HG03135 (cell line): ENCODE measurements at regions not wholly inside any gene's neighbourhood (a gene's known extent, or its start where the extent isn't known, plus 50 kb on each side); places are given as distances from the start of the nearest gene placed in this dataset.

ENCODE experiments used
- ATAC-seq: cut with Tn5 transposase; IDR thresholded peaks from one replicate; pipeline ENCODE4 v1.9.1; 2021; ENCODE audit warnings: mild to moderate bottlenecking, moderate library complexity; ENCODE audit not compliant: unreplicated experiment

- no peak for ATAC-seq
Measured at GRCh38 chr2:217028128-217028527, 168.3 kb upstream of the TNP1 start.

GRCh38 chr2:217027414-217027813 lies 167.6 kb upstream of the TNP1 start:
- ATAC-seq, result no peak

- ATAC-seq, result no peak
Measured at GRCh38 chr2:217026569-217026968, 166.7 kb upstream of the TNP1 start.

GRCh38 chr2:217026161-217026560 lies 166.3 kb upstream of the TNP1 start:
- ATAC-seq, result no peak

GRCh38 chr2:217023611-217024010 lies 163.7 kb upstream of the TNP1 start:
- ATAC-seq, result no peak

- no peak for ATAC-seq
Measured at GRCh38 chr2:217017456-217018252, 157.8 kb upstream of the TNP1 start.

GRCh38 chr2:217016796-217017419 lies 157.0 kb upstream of the TNP1 start:
- no peak for ATAC-seq

- no peak for ATAC-seq
Measured at GRCh38 chr2:217014328-217015105, 154.7 kb upstream of the TNP1 start.

- no peak for ATAC-seq
Measured at GRCh38 chr2:217013926-217014325, 154.1 kb upstream of the TNP1 start.

- no peak for ATAC-seq
Measured at GRCh38 chr2:217011576-217011975, 151.7 kb upstream of the TNP1 start.

GRCh38 chr2:217010173-217010572 lies 150.3 kb upstream of the TNP1 start:
- no peak for ATAC-seq

- no peak for ATAC-seq
Measured at GRCh38 chr2:217008794-217009193, 148.9 kb upstream of the TNP1 start.

- ATAC-seq, result no peak
Measured at GRCh38 chr2:217006217-217006616, 146.4 kb upstream of the TNP1 start.

GRCh38 chr2:217004656-217005055 lies 144.8 kb upstream of the TNP1 start:
- ATAC-seq, result no peak

- no peak for ATAC-seq
Measured at GRCh38 chr2:217001740-217002139, 141.9 kb upstream of the TNP1 start.

GRCh38 chr2:217000406-217000805 lies 140.5 kb upstream of the TNP1 start:
- ATAC-seq, result no peak

- ATAC-seq, result no peak
Measured at GRCh38 chr2:216996279-216996845, 136.5 kb upstream of the TNP1 start.

GRCh38 chr2:216994353-216994854 lies 134.5 kb upstream of the TNP1 start:
- ATAC-seq, result no peak

GRCh38 chr2:216992056-216992675 lies 132.3 kb upstream of the TNP1 start:
- no peak for ATAC-seq

GRCh38 chr2:216991563-216991962 lies 131.7 kb upstream of the TNP1 start:
- ATAC-seq, result no peak
